GM12892 (cell line): ENCODE measurements at regions not wholly inside any gene's neighbourhood (a gene's known extent, or its start where the extent isn't known, plus 50 kb on each side); places are given as distances from the start of the nearest gene placed in this dataset.

Experiments
- POLR2A ChIP-seq: IDR thresholded peaks from 2 replicates; pipeline ENCODE4 v1.6.1; 2011; ENCODE audit warnings: low read depth, low read length, control low read depth
- POLR2AphosphoS5 ChIP-seq: IDR thresholded peaks from 2 replicates; pipeline ENCODE4 v1.6.1; 2011; ENCODE audit warnings: low read depth, low read length, control low read depth
- TAF1 ChIP-seq: IDR thresholded peaks from 2 replicates; pipeline ENCODE4 v1.6.1; 2011; ENCODE audit warnings: low read depth, mild to moderate bottlenecking, control low read depth, low read length, borderline replicate concordance

DNA sequence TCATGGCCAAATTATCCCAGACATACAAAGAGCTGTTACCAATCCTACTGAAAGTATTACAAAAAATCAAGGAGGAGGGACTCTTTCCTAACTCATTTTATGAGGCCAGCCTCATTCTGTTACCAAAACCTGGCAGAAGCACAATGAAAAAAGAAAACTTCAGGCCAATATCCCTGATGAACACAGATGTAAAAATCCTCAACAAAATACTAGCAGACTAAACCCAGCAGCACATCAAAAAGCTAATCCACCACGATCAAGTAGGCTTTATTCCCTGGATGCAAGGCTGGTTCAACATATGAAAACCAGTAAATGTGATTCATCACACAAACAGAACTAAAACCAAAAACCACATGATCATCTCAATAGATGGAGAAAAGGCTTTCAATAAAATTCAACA lies 109.2 kb downstream of the C6orf118 start:
- TF ChIP-seq POLR2AphosphoS5 (no peak), POLR2A (no peak), TAF1 (no peak)
